HG03060 (cell line): ENCODE measurements at regions not wholly inside any gene's neighbourhood (a gene's known extent, or its start where the extent isn't known, plus 50 kb on each side); places are given as distances from the start of the nearest gene placed in this dataset.
"Not testable (repeated sequence)": the region's sequence is repeated elsewhere in the genome, so short reads cannot be mapped to it uniquely, and the experiment has no call there.

Experiments used
- ATAC-seq: cut with Tn5 transposase; IDR thresholded peaks from one replicate; pipeline ENCODE4 v1.9.1; 2021; ENCODE audit warnings: low read depth, moderate number of reproducible peaks; ENCODE audit not compliant: unreplicated experiment

GRCh38 chr13:95388420-95389079 lies 87.3 kb upstream of the ABCC4 start:
- ATAC-seq, result no peak

GRCh38 chr13:95391362-95391761 lies 90.1 kb upstream of the ABCC4 start:
- no peak for ATAC-seq

DNA sequence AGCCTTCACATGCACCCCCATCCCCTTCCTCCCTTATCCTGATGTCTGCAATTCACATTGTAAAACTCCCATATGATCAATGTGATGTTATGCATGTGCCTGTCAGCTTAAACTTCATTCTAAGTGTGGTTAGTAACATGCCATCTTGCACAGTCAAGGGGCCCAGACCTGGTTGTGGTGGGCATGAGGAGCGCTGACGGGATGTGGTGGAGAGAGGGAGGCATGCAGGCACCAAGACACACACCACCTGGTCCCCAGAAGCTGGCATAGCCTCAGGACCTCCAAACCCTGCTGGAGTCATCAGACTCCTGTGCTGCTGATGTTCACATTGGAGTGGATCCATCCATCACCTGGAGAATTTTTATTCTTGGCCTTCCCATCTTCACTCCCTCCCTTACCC lies 90.5 kb upstream of the ABCC4 start:
- no peak for ATAC-seq

GRCh38 chr13:95392597-95392996 lies 91.3 kb upstream of the ABCC4 start:
- ATAC-seq, result no peak

GRCh38 chr13:95403349-95404140 lies 102.3 kb upstream of the ABCC4 start:
- ATAC-seq, result no peak

DNA sequence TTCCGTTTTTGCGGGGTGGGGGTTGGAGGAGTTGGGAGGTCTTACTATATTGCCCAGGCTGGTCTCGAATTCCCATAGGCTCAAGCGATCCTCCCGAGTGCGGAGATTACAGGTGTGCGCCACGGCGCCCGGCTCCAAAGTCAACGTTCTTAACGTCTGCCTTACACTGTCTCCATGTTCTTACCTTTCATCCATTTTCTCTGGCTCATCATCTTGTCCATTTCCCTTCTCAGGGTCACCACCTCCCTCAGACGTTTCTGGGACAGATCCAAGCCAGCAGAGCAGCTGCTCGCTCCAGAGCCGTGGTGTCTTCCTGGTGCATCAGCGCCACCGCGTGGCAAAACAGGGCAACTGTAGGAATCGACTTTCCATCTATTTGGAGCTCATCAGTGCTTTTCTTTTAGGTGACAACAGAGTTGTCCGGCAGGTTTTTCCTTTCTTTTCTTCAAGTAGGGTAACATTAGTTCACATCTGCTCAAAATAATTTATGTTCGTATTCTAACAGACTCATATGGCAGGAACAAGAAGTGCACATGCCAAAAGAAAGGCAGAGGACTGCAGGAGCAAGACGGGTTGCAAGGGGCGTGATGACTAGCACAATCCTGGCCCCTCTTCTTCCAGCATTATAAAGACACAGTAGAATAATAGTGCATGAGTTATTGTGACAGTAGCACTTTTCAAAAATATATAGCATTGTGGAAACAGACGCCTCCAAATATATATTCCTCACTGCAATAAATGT lies 103.1 kb upstream of the ABCC4 start:
- ATAC-seq, result peak; percentile 57

DNA sequence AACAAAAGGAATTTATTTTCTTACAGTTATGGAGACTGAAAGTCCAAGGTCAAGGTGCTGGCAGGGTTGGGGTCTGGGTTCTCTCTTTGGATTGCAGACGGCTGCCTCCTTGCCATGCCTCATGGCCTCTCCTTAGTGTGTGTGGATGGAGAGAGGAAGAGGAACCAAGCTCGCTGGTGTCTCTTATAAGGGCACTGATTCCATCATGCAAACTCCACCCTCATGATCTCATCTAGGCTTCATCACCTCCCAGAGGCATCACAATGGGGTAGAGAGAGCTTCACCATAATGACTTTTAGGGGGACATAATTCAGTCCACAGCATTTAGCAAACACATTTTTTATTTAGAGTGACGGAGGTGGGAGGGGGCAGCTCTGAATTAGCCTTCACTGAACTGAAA lies 104.9 kb upstream of the ABCC4 start:
- no peak for ATAC-seq

DNA sequence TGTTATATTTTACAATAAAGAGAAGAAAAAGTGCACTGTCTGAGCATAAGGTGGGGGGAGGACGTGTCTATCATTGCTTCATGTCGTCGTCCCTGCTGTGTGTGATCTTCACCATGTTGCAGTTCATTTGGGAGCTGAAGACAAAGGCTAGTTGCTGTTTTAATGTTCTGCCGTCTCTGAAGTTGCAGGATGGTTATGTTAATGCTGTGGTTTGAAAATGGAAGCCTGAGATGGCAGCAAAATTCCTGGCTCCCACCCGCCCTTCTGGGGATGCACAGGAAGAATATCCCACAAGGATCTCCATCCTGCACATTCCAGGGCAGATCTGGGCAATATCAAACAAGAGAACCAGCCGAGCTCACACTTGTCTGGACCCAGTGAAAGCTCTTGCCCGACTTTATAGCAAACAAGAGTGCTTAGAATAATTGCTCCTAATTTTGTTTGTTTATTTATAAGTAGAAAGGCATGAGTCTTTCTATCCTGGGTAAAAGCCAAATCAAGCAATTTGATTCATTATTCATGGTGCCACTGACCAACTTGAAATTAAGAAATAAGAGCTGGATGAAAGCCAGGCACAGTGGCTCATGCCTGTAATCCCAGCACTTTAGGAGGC lies 110.3 kb upstream of the ABCC4 start:
- ATAC-seq, result no peak

- ATAC-seq, result no peak
Measured at GRCh38 chr13:95418946-95419345, 117.7 kb upstream of the ABCC4 start.

- no peak for ATAC-seq
Measured at GRCh38 chr13:95420501-95420900, 119.2 kb upstream of the ABCC4 start.

GRCh38 chr13:95426631-95427030 lies 125.4 kb upstream of the ABCC4 start:
- ATAC-seq, result no peak

- not testable (repeated sequence) for ATAC-seq
Measured at GRCh38 chr13:95430525-95430924, 122.0 kb upstream of the CLDN10 start.

DNA sequence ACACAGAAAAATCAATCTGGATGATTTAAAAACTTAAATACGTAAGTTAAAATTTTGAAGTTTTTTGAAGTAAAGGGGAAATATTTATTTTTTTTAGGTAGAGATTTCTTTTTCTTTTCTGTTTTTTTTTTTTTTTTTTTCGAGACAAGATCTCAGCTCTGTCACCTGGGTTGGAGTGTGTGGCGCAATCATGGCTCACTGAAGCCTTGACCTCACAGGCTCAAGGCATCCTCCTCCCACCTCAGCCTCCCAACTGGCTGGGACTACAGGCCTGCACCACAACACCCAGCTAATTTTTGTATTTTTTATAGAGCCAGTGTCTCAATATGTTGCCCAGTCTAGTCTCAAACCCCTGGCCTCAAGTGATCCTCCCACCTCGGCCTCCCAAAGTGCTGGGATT lies 120.4 kb upstream of the CLDN10 start:
- no peak for ATAC-seq

DNA sequence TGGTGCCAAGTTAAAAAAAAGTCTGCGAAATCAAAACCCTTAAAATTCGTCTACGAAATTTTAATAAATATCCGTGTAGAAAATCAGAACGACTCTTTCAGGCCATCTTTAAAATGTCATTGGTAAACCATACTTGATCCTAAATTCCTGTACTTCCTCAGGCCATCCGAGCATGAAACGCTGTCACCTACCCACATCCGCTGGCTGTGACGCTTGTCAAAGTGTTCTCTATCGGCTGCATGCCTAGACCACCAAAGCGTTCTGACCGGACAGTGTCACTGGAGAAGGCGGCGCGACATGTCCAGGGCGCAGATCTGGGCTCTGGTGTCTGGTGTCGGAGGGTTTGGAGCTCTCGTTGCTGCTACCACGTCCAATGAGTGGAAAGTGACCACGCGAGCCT lies 119.0 kb upstream of the CLDN10 start:
- ATAC-seq, result no peak

- ATAC-seq, result no peak
Measured at GRCh38 chr13:95434111-95434510, 118.4 kb upstream of the CLDN10 start.

DNA sequence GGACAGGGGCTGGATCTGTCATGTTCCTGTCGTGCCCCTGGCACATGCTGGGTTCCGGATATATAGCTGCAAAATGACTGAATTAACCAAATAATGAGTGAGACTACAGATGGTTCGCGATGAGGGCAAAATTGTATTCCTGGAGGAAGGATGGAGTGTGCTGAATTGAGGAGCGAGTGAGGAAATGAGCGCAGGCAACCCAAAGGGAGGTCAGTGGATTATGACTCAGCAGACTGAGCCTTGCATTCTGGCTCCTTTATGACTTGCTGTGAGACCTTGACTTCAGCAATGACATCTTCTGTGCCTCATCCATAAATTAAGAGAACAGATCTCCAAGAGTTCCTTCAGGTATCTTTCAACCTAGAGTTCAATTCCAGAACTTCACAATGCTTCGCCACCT lies 115.0 kb upstream of the CLDN10 start:
- ATAC-seq, result no peak

DNA sequence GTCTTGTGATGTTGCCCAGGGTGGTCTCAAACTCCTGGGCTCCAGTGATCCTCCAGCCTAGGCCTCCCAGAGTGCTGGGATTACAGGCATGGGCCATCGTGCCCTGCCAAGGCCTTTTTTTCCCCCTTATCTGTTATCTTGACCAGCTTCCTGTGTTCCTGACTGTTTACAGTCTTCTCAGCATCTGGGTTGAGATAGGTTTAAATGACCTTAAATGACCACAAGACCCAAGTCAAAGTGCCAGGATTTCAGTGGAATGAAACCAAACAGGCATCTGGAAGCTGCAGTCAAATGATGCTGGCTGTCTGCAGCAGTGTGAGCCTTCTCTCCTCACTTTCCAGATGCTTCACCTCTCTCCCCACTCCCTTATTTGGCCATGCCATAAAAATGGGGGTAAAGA lies 114.2 kb upstream of the CLDN10 start:
- no peak for ATAC-seq

DNA sequence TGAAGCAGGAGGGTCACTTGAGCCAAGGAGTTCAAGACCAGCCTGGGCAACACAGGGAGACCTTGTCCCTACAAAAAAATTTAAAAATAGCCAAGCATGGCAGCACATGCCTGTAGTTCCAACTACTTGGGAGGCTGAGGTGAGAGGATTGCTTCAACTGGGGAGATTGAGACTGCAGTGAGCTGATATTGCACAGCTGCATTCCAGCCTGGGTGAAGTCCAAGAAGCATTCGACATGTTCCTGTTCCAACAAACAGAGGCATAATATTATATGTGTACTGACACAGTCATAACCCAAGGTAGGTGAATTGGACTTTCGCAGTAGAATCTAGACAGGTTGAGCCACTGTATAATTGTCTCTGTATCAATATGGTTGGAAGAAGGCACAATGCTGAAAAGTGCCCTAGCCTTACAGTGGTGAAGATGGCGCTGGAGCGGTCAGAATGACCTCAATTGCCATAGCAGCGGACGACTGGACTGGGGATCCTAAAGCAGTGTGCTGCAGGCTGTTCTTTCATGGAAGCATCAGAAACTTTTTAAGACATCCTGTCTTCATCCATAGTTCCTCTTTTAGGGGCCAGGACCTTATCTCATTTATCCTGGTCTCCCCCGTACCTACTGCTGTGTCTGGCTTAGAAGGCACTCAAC lies 112.0 kb upstream of the CLDN10 start:
- ATAC-seq, result no peak

GRCh38 chr13:95441326-95441725 lies 111.2 kb upstream of the CLDN10 start:
- ATAC-seq, result no peak

- no peak for ATAC-seq
Measured at GRCh38 chr13:95444006-95444730, 108.4 kb upstream of the CLDN10 start.
